ENCODE measurements at regions not wholly inside any gene's neighbourhood (a gene's known extent, or its start where the extent isn't known, plus 50 kb on each side); places are given as distances from the start of the nearest gene placed in this dataset.

DNA sequence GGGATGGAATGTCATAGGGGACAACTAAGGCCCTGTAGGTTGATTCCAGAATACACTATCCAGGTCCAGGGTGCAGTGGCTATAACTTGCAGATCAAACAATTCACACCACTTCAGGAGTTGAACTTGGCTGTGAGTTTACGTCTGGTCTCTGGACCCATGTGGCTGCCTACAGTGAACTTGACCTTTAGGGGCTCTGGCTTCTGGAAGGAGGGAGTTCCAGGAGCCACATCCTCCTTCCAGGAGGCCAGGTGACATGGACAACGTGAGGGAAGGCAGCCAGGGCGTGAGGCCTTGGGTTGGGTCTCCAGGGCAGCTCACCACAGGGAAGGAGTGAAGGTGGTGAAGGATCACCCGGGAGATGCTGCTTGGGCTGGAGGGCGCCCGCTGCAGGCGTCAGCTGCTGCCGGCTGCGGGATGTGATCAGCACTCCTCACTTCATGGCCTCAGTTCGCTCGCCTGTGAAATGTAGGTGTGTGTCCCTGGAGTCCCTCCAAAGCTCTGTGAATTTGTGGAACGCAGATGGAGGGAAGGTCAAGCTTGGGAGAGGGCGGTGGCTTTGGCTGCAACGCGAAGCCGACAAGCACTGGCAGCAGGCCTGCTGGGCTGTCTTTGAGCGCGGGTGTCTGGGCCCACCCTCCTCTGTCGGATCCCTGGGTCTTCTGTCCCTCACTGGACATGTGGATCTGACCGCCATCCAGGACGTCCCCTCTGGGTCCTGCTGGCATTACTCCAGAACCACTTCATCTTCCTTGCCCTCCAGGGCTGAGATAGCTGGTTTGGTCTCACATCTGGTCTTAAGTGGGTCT is 146.5 kb downstream of the GLI2 start:
- DNase-seq (ENCODE audit: low read depth): no peak

DNA sequence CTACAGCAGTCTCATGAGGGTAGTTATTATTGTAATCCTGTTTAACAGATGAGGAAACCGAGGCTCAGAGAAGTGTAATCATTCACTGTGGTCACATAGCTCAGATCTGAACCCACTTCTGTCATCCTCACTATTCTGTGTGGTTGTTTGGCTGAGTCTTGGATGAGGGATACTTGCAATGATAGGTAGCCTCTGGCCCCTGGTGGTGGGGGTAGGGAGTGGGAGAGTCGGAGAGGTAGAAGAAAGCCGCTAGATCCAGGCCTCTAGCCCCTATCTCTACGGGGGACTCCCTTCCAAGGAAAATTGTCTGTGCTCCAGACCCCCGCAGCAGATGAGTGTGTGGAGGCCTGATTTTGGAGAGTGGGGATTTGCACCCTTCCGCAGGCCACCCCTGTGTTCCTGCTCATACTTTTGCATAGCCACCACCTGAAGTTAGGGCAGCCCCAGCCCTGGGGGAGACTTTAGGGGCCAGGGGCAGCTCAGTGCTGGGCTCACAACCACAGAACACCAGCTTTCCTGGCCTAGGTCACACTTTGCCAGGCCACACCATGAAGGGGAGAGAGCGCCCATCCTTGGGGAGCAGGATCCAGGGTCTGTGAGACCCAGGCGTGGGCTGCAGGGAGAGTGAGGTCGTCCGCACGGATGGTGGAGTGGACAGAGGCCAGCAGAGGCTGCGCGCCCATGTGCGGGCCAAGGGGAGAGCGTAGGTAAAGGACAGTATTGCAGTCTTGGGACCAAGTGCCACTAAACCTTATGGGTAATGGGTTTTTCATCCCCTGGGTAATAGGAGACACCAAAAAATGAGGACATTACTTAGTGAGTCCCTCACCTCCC is 148.2 kb downstream of the GLI2 start:
- DNase-seq (ENCODE audit: low read depth): no peak

DNA sequence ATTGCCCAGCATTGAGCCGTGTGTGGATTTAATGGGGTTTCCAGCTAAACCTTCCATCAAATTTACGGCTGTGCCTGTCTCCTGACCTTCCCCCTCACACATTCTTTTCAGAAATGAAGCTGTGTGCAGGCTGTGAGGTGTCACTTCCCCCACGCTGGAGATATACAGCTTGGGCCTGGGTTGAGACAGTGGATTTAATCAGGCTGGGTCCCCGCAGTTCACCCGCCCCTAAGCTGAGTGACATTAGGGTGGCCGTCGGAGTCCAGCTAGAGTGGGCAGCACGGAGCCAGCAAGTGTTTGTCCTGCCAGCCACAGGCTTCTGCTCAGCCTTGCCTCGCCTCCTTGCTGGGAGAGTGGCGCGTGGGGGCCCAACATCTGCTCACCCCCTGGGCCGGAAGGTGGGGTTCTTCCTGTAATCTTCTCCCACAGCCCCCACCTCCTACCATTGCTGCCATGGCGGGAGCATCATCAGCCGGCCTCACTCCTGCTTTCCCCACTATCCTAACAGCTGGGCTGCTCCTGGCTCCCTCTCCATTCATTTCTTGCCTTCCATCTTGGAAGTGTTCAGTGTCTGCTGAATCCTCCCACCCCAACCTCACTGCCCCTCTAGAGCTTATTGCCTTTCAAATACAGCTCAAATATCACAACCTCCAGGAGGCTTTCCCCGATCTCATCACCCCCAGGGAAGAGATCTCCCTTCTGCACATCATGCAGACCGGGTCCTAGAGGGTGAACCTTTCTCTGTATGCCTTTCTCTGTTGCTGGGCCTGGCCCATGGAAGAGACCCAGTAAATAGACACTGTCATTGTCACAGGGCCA is 149.0 kb downstream of the GLI2 start:
- no peak for DNase-seq (ENCODE audit: low read depth)

GRCh38 chr2:120885321-120885720 is 149.7 kb downstream of the GLI2 start:
- no peak for DNase-seq (ENCODE audit: low read depth)

GRCh38 chr2:120885749-120886148 is 150.1 kb downstream of the GLI2 start:
- no peak for DNase-seq (ENCODE audit: low read depth)

- DNase-seq (ENCODE audit: low read depth): no peak
These were observed 151.1 kb downstream of the GLI2 start for GRCh38 chr2:120886534-120887319.

DNA sequence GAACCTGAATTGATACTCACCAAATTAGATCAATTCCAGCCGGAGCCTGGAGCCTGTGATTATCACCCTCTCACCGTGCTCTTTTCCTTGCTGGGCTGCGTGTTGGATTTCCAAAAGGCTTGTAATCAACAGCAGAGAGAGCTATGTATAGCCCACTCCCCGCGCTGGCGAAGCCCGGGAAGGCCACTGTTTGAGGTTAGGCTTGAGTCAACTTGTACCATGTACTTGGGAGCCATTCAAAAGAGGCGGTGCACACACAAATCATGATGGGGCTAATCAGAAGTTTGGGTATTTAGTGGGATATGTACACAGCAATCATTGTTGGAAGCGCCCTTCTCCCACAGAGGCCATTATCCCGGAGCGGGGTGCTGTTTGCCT is 151.6 kb downstream of the GLI2 start:
- DNase-seq (ENCODE audit: low read depth): no peak

DNA sequence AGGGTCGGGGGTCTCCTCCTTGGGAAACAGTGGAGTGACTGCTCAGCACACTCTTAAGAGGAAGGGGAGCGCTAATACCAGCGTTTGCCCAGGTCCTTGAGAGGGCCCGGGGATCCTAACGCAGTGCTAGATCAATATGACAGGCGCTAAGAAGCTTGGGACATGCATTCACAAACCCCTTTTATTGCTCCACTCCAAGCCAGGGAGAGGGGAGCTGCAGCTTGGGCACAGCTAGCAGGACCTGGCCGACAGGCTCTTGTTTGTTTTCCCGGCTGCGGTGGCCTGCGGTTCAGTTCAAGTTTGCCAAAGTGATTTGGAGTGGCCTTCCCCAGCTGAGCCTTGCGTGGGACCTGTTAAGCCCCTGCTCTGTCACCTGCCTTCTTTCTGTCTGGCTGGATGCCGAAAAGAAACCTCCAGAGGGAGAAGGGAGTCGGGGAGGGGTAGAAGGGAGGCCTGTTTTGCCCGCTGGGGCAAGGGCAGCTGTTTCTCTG is 152.1 kb downstream of the GLI2 start:
- no peak for DNase-seq (ENCODE audit: low read depth)

- DNase-seq (ENCODE audit: low read depth): no peak
These were observed 153.2 kb downstream of the GLI2 start for GRCh38 chr2:120888851-120889250.

DNA sequence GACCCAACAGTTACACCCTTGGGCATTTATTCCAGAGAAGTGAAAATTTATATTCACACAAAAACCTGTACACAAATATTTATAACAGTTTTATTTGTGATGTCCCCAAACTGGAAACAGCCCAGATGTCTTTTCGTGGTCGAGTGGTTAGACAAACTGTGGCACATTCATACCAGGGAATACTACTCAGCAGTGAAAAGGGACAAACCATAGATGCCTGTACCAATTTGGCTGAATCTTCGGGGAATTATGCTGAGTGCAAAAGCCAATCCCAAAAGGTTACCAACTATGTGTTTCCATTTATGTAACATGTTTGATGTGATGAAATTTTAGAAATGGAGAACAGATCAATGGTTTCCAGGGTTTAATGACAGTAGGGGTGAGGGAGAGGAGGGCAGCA is 154.3 kb downstream of the GLI2 start:
- DNase-seq (ENCODE audit: low read depth): no peak

GRCh38 chr2:120890566-120891360 is 155.1 kb downstream of the GLI2 start:
- DNase-seq (ENCODE audit: low read depth): no peak

- no peak for DNase-seq (ENCODE audit: low read depth)
These were observed 156.8 kb downstream of the GLI2 start for GRCh38 chr2:120892271-120892966.

DNA sequence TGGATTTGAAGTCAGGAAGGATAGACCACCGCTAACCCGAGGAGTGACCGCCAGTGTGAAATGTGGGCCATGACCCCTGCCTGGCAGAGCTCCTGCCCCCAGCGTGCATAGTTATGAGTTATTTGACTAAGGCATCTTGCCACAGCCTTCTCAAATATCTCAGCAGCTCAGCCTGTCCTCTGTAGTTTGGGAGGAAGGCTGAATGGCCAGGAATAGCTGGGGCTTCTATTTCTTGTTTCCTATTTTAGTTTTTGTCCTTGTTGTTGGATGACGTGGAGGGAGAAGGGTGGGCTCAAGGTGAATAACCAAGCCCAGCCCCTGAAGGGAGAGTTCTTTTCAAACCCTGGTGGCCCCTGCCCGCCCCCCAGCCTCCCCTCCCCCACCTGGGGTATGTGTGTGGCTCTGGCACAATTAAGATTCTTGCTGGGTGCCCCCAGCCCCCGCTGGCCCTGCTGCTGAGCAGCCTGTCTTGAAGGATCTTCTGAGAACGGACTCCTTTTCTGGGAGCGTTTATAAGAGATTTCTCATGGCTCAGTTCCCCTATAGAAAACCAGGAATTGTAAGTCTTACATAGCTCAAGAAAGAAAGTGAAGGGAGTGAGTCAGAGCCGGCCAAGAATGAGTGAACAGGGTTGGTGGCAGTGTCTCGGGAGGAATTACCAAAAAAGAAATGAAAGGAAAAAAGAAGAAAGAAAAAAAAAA is 157.4 kb downstream of the GLI2 start:
- no peak for DNase-seq (ENCODE audit: low read depth)

DNA sequence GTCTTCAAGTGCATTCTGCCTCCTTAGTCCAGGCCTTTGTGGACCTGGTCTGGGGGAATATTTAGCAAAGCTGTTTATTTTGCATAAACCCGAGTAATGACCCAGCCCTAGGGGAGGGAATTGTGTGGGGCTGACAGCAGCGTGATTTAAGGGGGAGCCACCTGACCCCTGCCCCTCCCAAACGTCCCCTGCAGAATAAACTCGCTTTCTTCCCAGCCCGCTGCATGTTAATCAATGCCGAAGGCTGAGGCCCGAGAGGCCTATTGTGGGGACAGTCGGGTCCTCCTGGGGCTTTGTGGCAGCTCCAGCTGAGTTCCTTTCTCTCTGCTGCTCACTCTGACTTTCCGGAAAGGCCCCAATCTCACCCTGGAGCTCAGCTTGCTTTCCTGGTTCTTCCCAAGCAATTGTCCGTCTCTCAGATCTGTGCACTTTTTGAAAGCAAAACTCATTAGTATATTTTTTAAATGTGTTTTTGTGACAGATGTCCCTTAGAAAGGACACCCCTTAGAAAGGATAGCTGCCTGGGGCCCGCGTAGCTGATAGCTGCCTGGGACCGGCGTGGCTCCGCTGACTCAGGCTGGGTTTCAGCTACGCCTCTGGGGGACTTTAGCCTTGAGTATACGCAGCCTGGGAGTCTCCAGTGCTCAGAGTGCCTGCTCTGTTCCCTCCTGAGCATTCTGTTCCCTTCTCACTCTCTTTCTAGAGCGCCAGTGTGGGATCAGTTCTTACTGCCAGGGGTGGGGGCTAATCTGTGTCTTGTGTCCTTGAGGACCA is 158.3 kb downstream of the GLI2 start:
- DNase-seq (ENCODE audit: low read depth): no peak

GRCh38 chr2:120894966-120895365 is 159.3 kb downstream of the GLI2 start:
- no peak for DNase-seq (ENCODE audit: low read depth)

DNA sequence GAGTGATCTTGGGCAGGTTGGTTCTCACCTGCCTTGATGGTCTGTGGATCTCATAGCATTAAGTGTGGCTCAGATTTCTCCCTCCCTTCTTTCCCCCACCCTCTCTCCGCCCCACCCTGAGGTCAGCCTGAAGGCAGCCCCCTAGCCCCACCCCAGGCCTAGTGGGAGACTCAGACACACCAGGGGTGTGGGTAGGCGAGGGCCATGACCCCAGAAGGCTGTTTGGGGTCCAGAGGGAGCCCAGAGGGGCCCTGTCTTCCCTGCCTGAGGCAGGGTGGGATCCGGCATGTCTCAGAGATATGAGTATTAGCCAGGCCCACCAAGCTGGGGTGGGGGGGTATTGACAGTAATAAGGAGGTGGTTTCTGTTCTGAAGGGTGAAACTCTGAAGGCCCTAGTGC is 160.5 kb downstream of the GLI2 start:
- no peak for DNase-seq (ENCODE audit: low read depth)

- no peak for DNase-seq (ENCODE audit: low read depth)
These were observed 161.2 kb downstream of the GLI2 start for GRCh38 chr2:120896901-120897300.

DNA sequence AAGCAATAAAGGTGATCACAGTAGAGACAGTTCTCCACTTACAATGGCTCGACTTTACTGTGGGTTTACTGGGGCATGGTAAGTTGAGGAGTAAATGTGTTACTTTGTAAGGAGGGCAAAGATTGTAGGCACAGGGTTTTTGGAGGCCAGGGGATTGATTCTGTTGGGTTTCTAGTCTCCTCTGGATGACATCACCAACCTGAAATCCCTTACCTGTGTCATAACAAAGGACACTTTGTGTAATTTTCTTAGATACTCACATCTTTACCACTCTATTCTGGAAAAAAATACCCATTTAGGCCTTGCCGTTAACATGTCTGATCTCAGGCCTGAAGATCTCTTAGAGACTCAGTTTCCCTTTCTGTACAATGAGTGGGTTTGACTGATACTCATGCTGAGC is 161.7 kb downstream of the GLI2 start:
- no peak for DNase-seq (ENCODE audit: low read depth)

DNA sequence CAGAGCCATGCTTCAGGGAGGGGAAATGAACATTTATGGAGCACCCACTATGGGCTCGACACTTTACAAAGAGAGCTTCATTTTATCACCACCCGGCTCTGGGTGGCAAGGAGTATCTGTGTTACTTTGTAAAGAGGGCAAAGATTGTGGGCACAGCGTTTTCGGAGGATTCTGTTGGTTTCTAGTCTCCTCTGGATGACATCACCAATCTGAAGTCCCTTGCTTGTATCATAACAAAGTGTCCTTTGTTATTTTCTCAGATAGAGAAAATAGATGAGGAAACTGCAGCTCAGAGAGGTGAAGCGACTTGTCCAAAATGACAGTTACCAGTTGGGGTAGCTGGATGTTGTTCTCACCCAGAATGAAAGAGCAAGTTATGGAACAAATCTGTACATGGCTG is 162.8 kb downstream of the GLI2 start:
- DNase-seq (ENCODE audit: low read depth): no peak

Measured in GM04504 (cell line).